ENCODE measurements at regions not wholly inside any gene's neighbourhood (a gene's known extent, or its start where the extent isn't known, plus 50 kb on each side); places are given as distances from the start of the nearest gene placed in this dataset.

DNA sequence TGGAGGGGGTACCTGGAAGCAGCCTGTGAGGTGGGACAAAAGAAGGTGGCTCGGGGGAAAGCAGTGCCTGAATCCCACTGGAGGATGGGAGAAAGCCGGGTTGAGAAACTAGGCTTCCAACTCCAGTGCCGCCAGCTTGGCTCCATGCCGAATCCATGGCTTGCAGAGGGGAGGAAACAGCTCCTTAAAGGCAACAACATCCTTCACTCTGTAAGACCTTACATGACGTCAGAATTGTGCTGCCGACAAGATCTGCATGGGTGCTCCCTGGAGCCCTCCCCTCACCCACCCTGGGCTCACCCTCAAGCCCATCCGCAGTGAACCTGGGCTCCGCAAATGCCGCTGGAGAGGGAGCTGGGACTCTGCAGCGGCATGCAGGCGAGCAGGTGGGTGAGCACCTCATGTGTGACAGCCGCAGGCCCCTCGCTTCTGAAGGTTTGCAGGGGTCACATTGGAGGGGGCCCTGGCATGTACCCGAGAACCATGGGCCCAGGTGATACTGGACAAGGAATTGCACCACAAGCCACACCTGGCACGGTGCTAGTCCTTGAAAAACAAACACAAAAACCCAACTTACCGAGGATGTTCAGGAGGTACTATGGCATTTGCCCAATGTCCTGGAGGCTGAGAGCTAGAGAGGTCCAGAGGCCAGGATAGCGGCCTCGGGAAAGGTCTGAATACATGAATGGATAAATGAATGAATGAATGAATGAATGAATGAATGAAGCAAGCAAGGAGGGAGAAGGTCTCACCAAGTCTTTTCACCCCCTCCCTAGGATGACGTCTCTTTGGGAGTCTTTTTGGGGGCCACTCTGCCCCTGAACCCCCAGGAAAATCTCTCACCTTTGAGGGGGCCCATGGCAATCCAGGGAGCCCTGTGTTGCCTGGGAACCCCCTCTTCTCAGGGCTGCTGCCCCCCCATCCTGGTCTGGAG is 238.6 kb upstream of the SHH start:
- no peak overlapping the region for H3K4me2 ChIP-seq
- H4K20me1 ChIP-seq: no peaks in the 10 kb centered on the region
- H3K27ac ChIP-seq: no peak overlapping the region
- H3K4me3 ChIP-seq: no peak overlapping the region
- H3K27me3 ChIP-seq: no peaks in the 10 kb centered on the region
- H3K9me3 ChIP-seq (replicated peaks in 1 of 11): peaks cover 0 to 17% (median 9%) of the 10 kb centered on the region in 11 experiments; a peak in 8 of 22 replicates
- H3K4me1 ChIP-seq: no peaks in the 10 kb centered on the region
- no peaks in the 10 kb centered on the region for H3K36me3 ChIP-seq
- no peak overlapping the region for H3K9ac ChIP-seq
- no peak for TF ChIP-seq Cebpa-rat (IDR thresholded peaks at IDR 0.05)

DNA sequence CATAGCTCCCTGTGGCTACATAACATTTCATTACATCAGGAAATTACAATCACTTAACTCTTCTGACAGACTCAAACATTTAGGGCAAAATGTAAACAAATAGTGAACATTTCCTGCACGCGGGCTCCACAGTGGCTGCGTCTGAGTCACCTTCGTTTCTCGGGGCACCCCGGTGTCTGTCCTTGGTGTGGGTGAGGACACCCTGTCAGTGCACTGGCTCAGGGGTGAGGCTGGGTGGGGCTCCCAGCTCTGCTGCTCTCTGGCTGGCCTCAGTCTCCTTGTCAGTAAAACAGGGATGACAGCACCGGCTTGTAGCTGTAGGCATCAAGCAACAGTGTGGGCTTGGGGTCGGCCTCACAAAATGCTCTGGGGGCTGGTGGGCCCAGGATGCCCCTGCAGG is 237.1 kb upstream of the SHH start:
- Histone ChIP-seq H3K27me3 (no peaks in the 10 kb centered on the region), H3K4me3 (no peak overlapping the region), H4K20me1 (no peaks in the 10 kb centered on the region), H3K9me3 (replicated peaks in 1 of 11) (peaks cover 0 to 19% (median 9%) of the 10 kb centered on the region in 11 experiments; a peak in 8 of 22 replicates), H3K36me3 (no peaks in the 10 kb centered on the region), H3K9ac (no peak overlapping the region), H3K27ac (no peak overlapping the region), H3K4me2 (no peak overlapping the region), H3K4me1 (no peaks in the 10 kb centered on the region)
- TF ChIP-seq Cebpa-rat (IDR thresholded peaks at IDR 0.05): no peak

DNA sequence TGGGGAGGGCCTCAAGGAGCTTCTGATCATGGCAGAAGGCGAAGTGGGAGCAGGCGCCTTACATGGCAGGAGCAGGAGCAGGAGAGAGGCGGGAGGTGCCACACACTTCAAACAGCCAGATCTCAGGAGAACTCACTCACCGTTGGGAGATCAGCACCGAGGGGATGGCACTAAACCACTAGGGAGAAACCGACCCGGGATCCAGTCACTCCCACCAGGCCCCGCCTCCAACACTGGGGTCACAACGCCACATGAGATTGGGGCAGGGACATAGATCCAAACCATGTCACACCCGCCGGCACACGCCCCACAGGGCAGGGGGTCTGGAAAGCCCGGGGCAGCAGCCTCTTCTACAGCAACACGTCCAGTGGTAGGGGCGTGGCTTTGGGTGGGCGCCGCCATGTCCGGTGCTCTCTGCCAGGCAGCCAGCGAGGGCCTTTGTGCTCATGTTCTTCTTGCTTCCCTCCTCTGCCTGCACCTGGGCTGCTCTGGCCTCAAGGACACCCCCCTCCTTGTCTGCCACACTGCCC is 233.8 kb upstream of the SHH start:
- H3K27me3 ChIP-seq: peaks cover 0 to 5% (median 0%) of the 10 kb centered on the region in 11 experiments; a peak in 2 of 22 replicates
- no peak for TF ChIP-seq Cebpa-rat (IDR thresholded peaks at IDR 0.05)
- H3K4me3 ChIP-seq: no peak overlapping the region
- H3K4me2 ChIP-seq: no peak overlapping the region
- no peak overlapping the region for H3K9ac ChIP-seq
- H4K20me1 ChIP-seq: no peaks in the 10 kb centered on the region
- peaks cover 0 to 19% (median 9%) of the 10 kb centered on the region in 11 experiments; a peak in 8 of 22 replicates for H3K9me3 ChIP-seq (replicated peaks in 1 of 11)
- peaks cover 8 to 13% (median 10%) of the 10 kb centered on the region in 10 experiments for H3K4me1 ChIP-seq
- H3K27ac ChIP-seq: no peak overlapping the region
- no peaks in the 10 kb centered on the region for H3K36me3 ChIP-seq

DNA sequence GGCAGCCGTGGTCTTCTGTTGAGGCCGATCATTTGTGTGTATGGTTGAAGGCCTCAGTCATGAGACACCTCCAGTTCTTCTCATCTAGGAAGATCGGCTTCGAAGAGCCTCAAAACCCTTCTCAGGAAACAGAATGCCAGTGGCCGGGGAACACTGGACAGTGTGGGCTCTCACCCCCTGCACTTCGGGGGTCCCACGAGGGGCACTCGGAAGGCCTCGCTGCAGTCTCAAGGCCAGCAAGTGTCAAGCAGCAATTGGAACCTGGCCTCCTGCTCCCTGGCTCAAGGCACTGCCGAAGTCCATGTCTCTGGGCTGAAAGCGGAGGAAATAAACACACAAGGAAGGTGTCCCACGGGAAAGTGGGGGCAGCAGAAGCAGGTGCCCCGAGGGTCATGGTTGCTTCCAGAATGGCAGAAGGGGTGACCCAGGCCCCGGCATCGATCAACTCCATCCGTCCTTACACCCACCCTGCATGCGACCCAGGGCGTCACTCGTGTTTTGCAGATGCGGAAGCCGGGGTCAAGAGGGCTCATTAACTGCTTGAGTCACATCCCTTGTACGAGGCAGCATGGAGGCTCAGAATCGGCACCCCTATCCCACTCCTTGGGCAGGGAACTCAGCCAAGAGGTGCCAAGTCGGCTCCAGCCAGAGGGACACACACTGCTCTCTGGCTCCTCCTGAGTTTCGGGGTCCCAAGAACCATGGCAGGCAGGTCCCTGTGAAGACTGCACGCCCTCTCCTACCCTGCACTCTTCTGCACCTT is 231.3 kb upstream of the SHH start:
- H3K27ac ChIP-seq: no peak overlapping the region
- TF ChIP-seq Cebpa-rat (IDR thresholded peaks at IDR 0.05): no peak
- H4K20me1 ChIP-seq: no peaks in the 10 kb centered on the region
- no peak overlapping the region for H3K9ac ChIP-seq
- no peak overlapping the region for H3K4me2 ChIP-seq
- H3K4me1 ChIP-seq: peaks cover 9 to 21% (median 16%) of the 10 kb centered on the region in 10 experiments
- peaks cover 0 to 19% (median 9%) of the 10 kb centered on the region in 11 experiments; a peak in 8 of 22 replicates for H3K9me3 ChIP-seq (replicated peaks in 1 of 11)
- H3K27me3 ChIP-seq: peaks cover 0 to 5% (median 0%) of the 10 kb centered on the region in 11 experiments; a peak in 2 of 22 replicates
- no peak overlapping the region for H3K4me3 ChIP-seq
- H3K36me3 ChIP-seq: no peaks in the 10 kb centered on the region

DNA sequence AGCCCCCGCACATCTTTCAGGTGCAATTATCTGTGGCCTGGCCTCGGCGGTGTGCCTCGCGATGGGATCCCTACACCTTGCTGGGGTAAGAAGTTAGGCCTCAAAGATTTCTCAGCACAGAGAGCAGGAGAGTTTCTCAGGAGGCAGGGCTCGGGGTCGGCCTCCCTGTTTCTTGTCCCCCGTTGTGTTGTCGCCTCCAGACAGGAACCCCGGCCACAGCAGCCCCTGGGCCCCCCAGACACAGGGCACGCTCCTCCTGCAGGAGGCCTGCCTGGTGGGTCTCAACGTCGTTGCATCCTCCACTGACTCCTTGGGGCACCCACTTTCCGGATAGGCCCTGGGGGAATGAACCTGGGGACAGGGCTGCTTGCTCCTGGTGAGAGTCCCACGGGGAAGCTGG is 229.1 kb upstream of the SHH start:
- H3K36me3 ChIP-seq: no peaks in the 10 kb centered on the region
- H4K20me1 ChIP-seq: no peaks in the 10 kb centered on the region
- peaks cover 22 to 43% (median 37%) of the 10 kb centered on the region in 10 experiments for H3K4me1 ChIP-seq
- no peak overlapping the region; a peak in 1 of 20 replicates for H3K4me3 ChIP-seq
- no peak for TF ChIP-seq Cebpa-rat (IDR thresholded peaks at IDR 0.05)
- peaks cover 0 to 8% (median 0%) of the 10 kb centered on the region in 11 experiments; a peak in 3 of 22 replicates for H3K9me3 ChIP-seq (replicated peaks in 1 of 11)
- no peak overlapping the region for H3K9ac ChIP-seq
- no peak overlapping the region for H3K27ac ChIP-seq
- H3K4me2 ChIP-seq: peak overlapping the region; percentile 43 to 86 (median 75); a peak in 21 of 22 replicates
- H3K27me3 ChIP-seq: peaks cover 0 to 5% (median 0%) of the 10 kb centered on the region in 11 experiments; a peak in 2 of 22 replicates

DNA sequence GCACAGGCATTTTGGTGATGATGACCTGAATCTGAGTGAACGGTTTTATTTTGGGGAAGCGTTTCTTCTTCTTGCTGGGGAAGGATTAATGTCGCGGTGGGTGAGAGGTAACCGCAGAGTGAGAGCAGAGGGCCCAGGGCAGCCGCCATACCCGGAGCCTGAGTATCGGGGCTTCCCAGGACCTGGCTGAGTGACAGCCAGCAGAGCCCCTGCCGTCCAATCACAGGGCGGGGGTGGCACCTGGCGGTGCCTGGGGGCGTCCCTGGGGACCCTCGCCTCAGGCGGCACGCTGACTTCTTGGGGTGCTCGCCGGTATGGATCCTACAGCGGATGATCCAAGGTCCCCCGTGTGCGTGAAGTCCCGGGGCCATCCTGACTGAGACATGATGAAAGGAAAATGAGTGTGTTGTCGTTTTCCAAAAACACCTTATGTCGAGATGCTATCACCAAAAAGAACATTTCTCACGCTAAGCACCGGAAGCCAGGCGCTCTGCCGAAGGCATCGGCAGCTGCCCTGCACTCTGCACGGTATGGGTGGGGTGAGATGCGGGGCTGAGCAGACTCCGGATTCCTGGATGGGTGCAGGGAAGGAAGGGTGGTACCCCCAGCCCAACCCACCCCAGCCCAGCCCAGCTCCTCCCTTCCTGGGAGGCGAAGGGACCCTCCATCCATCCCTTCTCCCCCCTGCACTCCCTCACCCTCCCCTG is 227.9 kb upstream of the SHH start:
- H3K27ac ChIP-seq: no peak overlapping the region
- no peaks in the 10 kb centered on the region for H3K9me3 ChIP-seq (replicated peaks in 1 of 11)
- TF ChIP-seq Cebpa-rat (IDR thresholded peaks at IDR 0.05): no peak
- H3K36me3 ChIP-seq: no peaks in the 10 kb centered on the region
- H3K4me2 ChIP-seq: no peak overlapping the region
- H3K27me3 ChIP-seq: peaks cover 0 to 5% (median 0%) of the 10 kb centered on the region in 11 experiments; a peak in 2 of 22 replicates
- H3K4me1 ChIP-seq: peaks cover 35 to 52% (median 44%) of the 10 kb centered on the region in 10 experiments
- H4K20me1 ChIP-seq: no peaks in the 10 kb centered on the region
- no peak overlapping the region for H3K4me3 ChIP-seq
- no peak overlapping the region for H3K9ac ChIP-seq

DNA sequence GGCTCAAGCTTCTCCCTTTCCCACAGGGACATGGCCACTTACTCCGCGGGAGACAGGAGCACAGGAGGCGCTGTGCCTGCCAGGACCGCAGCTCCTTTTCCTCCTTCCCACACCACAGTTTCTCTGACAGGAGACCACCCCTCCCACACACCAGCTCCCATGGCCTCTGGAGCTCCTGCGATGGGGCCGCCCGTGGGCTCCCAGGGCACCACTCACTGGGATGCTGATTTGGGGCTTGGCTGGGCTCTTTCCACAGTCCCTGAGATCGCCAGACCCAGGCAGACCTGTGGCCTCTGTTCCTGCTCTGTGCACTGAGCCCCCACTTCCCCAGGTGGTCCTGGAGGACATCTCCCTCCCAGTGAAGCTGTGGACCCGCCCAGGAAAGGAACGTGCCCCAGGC is 226.9 kb upstream of the SHH start:
- Histone ChIP-seq H3K4me1 (peaks cover 42 to 62% (median 53%) of the 10 kb centered on the region in 10 experiments), H3K36me3 (no peaks in the 10 kb centered on the region), H3K4me2 (peak overlapping the region in 1 of 11 experiments; percentile 80; a peak in 1 of 22 replicates), H3K9ac (no peak overlapping the region), H3K27me3 (peaks cover 0 to 5% (median 0%) of the 10 kb centered on the region in 11 experiments; a peak in 2 of 22 replicates), H3K4me3 (no peak overlapping the region), H3K9me3 (replicated peaks in 1 of 11) (no peaks in the 10 kb centered on the region; a peak in 3 of 22 replicates), H4K20me1 (no peaks in the 10 kb centered on the region), H3K27ac (no peak overlapping the region)
- no peak for TF ChIP-seq Cebpa-rat (IDR thresholded peaks at IDR 0.05)

DNA sequence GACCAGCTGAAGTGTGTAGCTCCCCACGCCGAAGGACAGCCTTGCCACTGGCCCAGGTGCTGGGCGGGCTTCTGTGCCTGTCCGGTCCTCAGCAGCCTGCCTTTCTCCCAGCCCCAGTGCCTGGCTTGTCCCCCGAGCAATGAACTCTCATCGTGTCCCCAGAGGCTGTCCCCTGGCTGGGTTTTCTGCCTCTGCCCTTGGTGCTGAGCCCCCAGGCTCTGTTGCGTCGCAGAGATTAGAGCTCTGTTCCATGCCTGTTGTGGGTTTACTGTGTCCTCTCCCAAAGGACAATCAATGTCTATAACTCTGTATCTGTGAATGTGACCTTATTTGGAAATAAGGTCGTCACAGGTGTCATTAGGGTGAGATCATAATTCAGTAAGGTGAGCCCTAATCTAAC is 226.1 kb upstream of the SHH start:
- H3K36me3 ChIP-seq: no peaks in the 10 kb centered on the region
- H3K4me3 ChIP-seq: no peak overlapping the region
- H3K9me3 ChIP-seq (replicated peaks in 1 of 11): peaks cover 3 to 8% (median 6%) of the 10 kb centered on the region in 11 experiments; a peak in 14 of 22 replicates
- H3K9ac ChIP-seq: peak overlapping the region in 1 of 11 experiments; percentile 6; a peak in 1 of 22 replicates
- no peaks in the 10 kb centered on the region for H4K20me1 ChIP-seq
- H3K4me2 ChIP-seq: peak overlapping the region in 9 of 11 experiments; percentile 42 to 80 (median 68); a peak in 16 of 22 replicates
- H3K27ac ChIP-seq: no peak overlapping the region
- TF ChIP-seq Cebpa-rat (IDR thresholded peaks at IDR 0.05): no peak
- H3K27me3 ChIP-seq: peaks cover 0 to 5% (median 0%) of the 10 kb centered on the region in 11 experiments; a peak in 2 of 22 replicates
- H3K4me1 ChIP-seq: peaks cover 50 to 66% (median 58%) of the 10 kb centered on the region in 10 experiments

Measured in BLaER1 treated with 17β-estradiol and CSF1 and Interleukin-3, amounts not matched to agents 10 nM and 100 nM (cell line).